ENCODE measurements at regions not wholly inside any gene's neighbourhood (a gene's known extent, or its start where the extent isn't known, plus 50 kb on each side); places are given as distances from the start of the nearest gene placed in this dataset.

DNA sequence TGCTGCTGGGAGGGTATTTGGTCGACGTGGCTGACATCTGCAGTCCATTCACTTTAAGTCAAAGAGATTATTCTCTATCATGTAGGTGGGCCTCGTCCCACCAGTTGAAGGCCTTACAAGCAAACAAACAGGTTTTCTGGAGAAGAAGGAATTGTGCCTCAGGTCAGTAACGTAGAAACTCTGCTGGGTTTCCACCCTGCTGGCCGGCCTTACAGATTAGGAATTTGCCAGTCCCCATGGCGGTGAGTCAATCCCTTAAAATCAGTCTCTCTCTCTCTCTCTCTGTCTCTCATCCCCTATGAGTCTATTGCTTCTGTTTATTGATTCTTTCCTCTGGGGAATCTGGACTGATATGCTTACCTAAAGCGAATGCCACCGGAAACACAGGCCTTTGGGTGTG lies 75.4 kb upstream of the FGF3 start:
- Histone ChIP-seq H2BK120ac (replicated peaks; ENCODE audit: low read depth, low read length) (no peak overlapping the region), H3K9ac (replicated peaks in 1 of 4; ENCODE audit: extremely low read depth in 1 of 4, low read depth in 3 of 4, low read length in 3 of 4) (no peak overlapping the region), H4K20me1 (replicated peaks in 1 of 2; ENCODE audit: control insufficient read depth in 1 of 2, insufficient read depth in 2 of 2, low read length in 2 of 2) (no peaks in the 10 kb centered on the region), H4K8ac (ENCODE audit: extremely low read depth, insufficient read depth, low read length) (no peak overlapping the region), H2BK20ac (ENCODE audit: low read length) (no peak overlapping the region), H3K9me3 (ENCODE audit: insufficient read depth in 2 of 2, low read depth in 1 of 2, low read length in 1 of 2) (peaks cover 2% of the 10 kb centered on the region in 2 experiments; a peak in 2 of 4 replicates), H3K79me2 (ENCODE audit: control insufficient read depth in 1 of 2, insufficient read depth in 2 of 2, low read length in 2 of 2) (no peaks in the 10 kb centered on the region), H2BK5ac (ENCODE audit: low read depth, low read length) (no peak overlapping the region), H3K56ac (replicated peaks; ENCODE audit: insufficient read length, low read depth, low read length) (no peak overlapping the region), H4K91ac (replicated peaks; ENCODE audit: insufficient read length, low read length) (no peak overlapping the region), H4K5ac (ENCODE audit: insufficient read length, low read depth, low read length) (no peak overlapping the region), H3K4me2 (ENCODE audit: insufficient read depth in 1 of 2, low read depth in 2 of 2, low read length in 2 of 2) (no peak overlapping the region), H3K27ac (ENCODE audit: low read depth, low read length) (no peak overlapping the region), H3K79me1 (ENCODE audit: low read depth, low read length) (no peaks in the 10 kb centered on the region), H3K4me1 (replicated peaks in 1 of 4; ENCODE audit: control insufficient read depth in 3 of 4, insufficient read depth in 4 of 4, low read length in 3 of 4) (peaks cover 3 to 12% (median 6%) of the 10 kb centered on the region in 4 experiments; a peak in 4 of 7 replicates), H3K36me3 (ENCODE audit: control insufficient read depth in 2 of 4, insufficient read depth in 4 of 4, low read length in 3 of 4) (no peaks in the 10 kb centered on the region), H3K27me3 (replicated peaks in 1 of 4; ENCODE audit: control insufficient read depth in 3 of 4, extremely low read depth in 1 of 4, insufficient read depth in 3 of 4, low read length in 3 of 4) (peaks cover 0 to 24% (median 11%) of the 10 kb centered on the region in 4 experiments; a peak in 5 of 7 replicates), H3K23me2 (ENCODE audit: low read depth, low read length) (no peaks in the 10 kb centered on the region), H3K4me3 (ENCODE audit: extremely low read depth in 1 of 4, insufficient read depth in 2 of 4, low read depth in 3 of 4, low read length in 4 of 4) (no peak overlapping the region), H3K23ac (ENCODE audit: insufficient read length) (no peak overlapping the region), H3K4ac (replicated peaks; ENCODE audit: insufficient read length, low read depth, low read length) (no peak overlapping the region), H3K14ac (ENCODE audit: insufficient read length) (no peak overlapping the region), H3K18ac (ENCODE audit: extremely low read depth, low read length) (no peak overlapping the region), H2AFZ (ENCODE audit: low read length) (no peak overlapping the region), H2AK5ac (ENCODE audit: low read depth, low read length) (no peak overlapping the region), H2BK12ac (ENCODE audit: low read depth, low read length) (no peak overlapping the region), H2BK15ac (ENCODE audit: low read length) (no peak overlapping the region)
- 85% methylated on average over 8 of the region's 8 CpGs; no CpG with 5 or more reads in 1 of the 2 experiments for WGBS, 2 experiments (ENCODE audit: extremely low coverage in 1 of 2, insufficient coverage in 1 of 2, insufficient read length in 1 of 2, insufficient replicate concordance in 2 of 2, low coverage in 1 of 2, low lambda C conversion rate in 2 of 2, missing lambda C conversion rate in 1 of 2)
- TF ChIP-seq, protein P1, sequence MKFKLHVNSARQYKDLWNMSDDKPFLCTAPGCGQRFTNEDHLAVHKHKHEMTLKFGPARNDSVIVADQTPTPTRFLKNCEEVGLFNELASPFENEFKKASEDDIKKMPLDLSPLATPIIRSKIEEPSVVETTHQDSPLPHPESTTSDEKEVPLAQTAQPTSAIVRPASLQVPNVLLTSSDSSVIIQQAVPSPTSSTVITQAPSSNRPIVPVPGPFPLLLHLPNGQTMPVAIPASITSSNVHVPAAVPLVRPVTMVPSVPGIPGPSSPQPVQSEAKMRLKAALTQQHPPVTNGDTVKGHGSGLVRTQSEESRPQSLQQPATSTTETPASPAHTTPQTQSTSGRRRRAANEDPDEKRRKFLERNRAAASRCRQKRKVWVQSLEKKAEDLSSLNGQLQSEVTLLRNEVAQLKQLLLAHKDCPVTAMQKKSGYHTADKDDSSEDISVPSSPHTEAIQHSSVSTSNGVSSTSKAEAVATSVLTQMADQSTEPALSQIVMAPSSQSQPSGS (IDR thresholded peaks at IDR 0.05; ENCODE audit: low read length), result no peak
- TF ChIP-seq CEBPB (IDR thresholded peaks at IDR 0.05; ENCODE audit: low read depth, low read length), result no peak
- TF ChIP-seq JUND (IDR thresholded peaks at IDR 0.05; ENCODE audit: low read length), result no peak
- TF ChIP-seq JUN (IDR thresholded peaks at IDR 0.05; ENCODE audit: low read depth, low read length), result no peak
- no peak for TF ChIP-seq KDM1A (IDR thresholded peaks at IDR 0.05; ENCODE audit: borderline replicate concordance, low read length)
- no peak for TF ChIP-seq EZH2 (IDR thresholded peaks at IDR 0.05; ENCODE audit: low read depth, low read length, severe bottlenecking)
- TF ChIP-seq SP1 (IDR thresholded peaks at IDR 0.05; ENCODE audit: low read depth, low read length), result no peak
- FAIRE-seq (no peak), DNase-seq (ENCODE audit: low read depth in 1 of 2, low spot score in 2 of 2) (no peak)
- ChIA-PET POLR2A (ENCODE audit: partially characterized antibody) (no interaction called here), CTCF (ENCODE audit: partially characterized antibody) (interaction anchor here (0.8 to 14.4 kb wide), 6 partner anchors 10 to 185 kb away, joined by 3 to 173 read pairs (median 12); no protein-coding TSS in a partner anchor)
